ENCODE measurements at regions not wholly inside any gene's neighbourhood (a gene's known extent, or its start where the extent isn't known, plus 50 kb on each side); places are given as distances from the start of the nearest gene placed in this dataset.

- ATAC-seq = no peak
- no peak for TF ChIP-seq ZNF8 (CRISPR knock-in tag; IDR thresholded peaks at IDR 0.05)
- no peak for TF ChIP-seq OSR1 (CRISPR knock-in tag; IDR thresholded peaks at IDR 0.05)
- TF ChIP-seq, protein P1, sequence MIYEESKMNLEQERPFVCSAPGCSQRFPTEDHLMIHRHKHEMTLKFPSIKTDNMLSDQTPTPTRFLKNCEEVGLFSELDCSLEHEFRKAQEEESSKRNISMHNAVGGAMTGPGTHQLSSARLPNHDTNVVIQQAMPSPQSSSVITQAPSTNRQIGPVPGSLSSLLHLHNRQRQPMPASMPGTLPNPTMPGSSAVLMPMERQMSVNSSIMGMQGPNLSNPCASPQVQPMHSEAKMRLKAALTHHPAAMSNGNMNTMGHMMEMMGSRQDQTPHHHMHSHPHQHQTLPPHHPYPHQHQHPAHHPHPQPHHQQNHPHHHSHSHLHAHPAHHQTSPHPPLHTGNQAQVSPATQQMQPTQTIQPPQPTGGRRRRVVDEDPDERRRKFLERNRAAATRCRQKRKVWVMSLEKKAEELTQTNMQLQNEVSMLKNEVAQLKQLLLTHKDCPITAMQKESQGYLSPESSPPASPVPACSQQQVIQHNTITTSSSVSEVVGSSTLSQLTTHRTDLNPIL (CRISPR knock-in tag; IDR thresholded peaks at IDR 0.05; ENCODE audit: low read depth) = no peak
- TF ChIP-seq ARNTL (CRISPR knock-in tag; IDR thresholded peaks at IDR 0.05; ENCODE audit: borderline replicate concordance, low read depth) = no peak
- TF ChIP-seq ISL1 (CRISPR knock-in tag; IDR thresholded peaks at IDR 0.05) = no peak
- TF ChIP-seq, protein P2, sequence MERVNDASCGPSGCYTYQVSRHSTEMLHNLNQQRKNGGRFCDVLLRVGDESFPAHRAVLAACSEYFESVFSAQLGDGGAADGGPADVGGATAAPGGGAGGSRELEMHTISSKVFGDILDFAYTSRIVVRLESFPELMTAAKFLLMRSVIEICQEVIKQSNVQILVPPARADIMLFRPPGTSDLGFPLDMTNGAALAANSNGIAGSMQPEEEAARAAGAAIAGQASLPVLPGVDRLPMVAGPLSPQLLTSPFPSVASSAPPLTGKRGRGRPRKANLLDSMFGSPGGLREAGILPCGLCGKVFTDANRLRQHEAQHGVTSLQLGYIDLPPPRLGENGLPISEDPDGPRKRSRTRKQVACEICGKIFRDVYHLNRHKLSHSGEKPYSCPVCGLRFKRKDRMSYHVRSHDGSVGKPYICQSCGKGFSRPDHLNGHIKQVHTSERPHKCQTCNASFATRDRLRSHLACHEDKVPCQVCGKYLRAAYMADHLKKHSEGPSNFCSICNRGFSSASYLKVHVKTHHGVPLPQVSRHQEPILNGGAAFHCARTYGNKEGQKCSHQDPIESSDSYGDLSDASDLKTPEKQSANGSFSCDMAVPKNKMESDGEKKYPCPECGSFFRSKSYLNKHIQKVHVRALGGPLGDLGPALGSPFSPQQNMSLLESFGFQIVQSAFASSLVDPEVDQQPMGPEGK (CRISPR knock-in tag; IDR thresholded peaks at IDR 0.05; ENCODE audit: borderline replicate concordance) = no peak
- no peak for TF ChIP-seq CSDC2 (CRISPR knock-in tag; IDR thresholded peaks at IDR 0.05)
- TF ChIP-seq SNAI2 (CRISPR knock-in tag; IDR thresholded peaks at IDR 0.05) = no peak
- TF ChIP-seq PPARA (CRISPR knock-in tag; IDR thresholded peaks at IDR 0.05; ENCODE audit: borderline replicate concordance) = no peak
- no peak for TF ChIP-seq ZFP30 (CRISPR knock-in tag; IDR thresholded peaks at IDR 0.05)
- TF ChIP-seq, protein P3, sequence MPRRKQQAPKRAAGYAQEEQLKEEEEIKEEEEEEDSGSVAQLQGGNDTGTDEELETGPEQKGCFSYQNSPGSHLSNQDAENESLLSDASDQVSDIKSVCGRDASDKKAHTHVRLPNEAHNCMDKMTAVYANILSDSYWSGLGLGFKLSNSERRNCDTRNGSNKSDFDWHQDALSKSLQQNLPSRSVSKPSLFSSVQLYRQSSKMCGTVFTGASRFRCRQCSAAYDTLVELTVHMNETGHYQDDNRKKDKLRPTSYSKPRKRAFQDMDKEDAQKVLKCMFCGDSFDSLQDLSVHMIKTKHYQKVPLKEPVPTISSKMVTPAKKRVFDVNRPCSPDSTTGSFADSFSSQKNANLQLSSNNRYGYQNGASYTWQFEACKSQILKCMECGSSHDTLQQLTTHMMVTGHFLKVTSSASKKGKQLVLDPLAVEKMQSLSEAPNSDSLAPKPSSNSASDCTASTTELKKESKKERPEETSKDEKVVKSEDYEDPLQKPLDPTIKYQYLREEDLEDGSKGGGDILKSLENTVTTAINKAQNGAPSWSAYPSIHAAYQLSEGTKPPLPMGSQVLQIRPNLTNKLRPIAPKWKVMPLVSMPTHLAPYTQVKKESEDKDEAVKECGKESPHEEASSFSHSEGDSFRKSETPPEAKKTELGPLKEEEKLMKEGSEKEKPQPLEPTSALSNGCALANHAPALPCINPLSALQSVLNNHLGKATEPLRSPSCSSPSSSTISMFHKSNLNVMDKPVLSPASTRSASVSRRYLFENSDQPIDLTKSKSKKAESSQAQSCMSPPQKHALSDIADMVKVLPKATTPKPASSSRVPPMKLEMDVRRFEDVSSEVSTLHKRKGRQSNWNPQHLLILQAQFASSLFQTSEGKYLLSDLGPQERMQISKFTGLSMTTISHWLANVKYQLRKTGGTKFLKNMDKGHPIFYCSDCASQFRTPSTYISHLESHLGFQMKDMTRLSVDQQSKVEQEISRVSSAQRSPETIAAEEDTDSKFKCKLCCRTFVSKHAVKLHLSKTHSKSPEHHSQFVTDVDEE (CRISPR knock-in tag; IDR thresholded peaks at IDR 0.05) = no peak
- no peak for TF ChIP-seq TOX (CRISPR knock-in tag; IDR thresholded peaks at IDR 0.05; ENCODE audit: borderline replicate concordance)
- no peak for TF ChIP-seq BACH2 (CRISPR knock-in tag; IDR thresholded peaks at IDR 0.05; ENCODE audit: borderline replicate concordance)
- no peak for TF ChIP-seq RARB (CRISPR knock-in tag; IDR thresholded peaks at IDR 0.05)
These were observed 106.1 kb upstream of the HSD17B12 start for GRCh38 chr11:43574411-43574810.

GRCh38 chr11:43574949-43575912 lies 105.3 kb upstream of the HSD17B12 start:
- ATAC-seq = peak; percentile 71
- TF ChIP-seq BACH2 (CRISPR knock-in tag; IDR thresholded peaks at IDR 0.05; ENCODE audit: borderline replicate concordance) (no peak), ZFP3 (CRISPR knock-in tag; IDR thresholded peaks at IDR 0.05) (no peak), ARNTL (CRISPR knock-in tag; IDR thresholded peaks at IDR 0.05; ENCODE audit: borderline replicate concordance, low read depth) (no peak), RARB (CRISPR knock-in tag; IDR thresholded peaks at IDR 0.05) (no peak), ZFP30 (CRISPR knock-in tag; IDR thresholded peaks at IDR 0.05) (no peak), ZNF565 (CRISPR knock-in tag; conservative IDR thresholded peaks at IDR 0.05; ENCODE audit: low read depth) (no peak), ISL1 (CRISPR knock-in tag; IDR thresholded peaks at IDR 0.05) (no peak), SNAI2 (CRISPR knock-in tag; IDR thresholded peaks at IDR 0.05) (no peak), CSDC2 (CRISPR knock-in tag; IDR thresholded peaks at IDR 0.05) (no peak), PPARA (CRISPR knock-in tag; IDR thresholded peaks at IDR 0.05; ENCODE audit: borderline replicate concordance) (no peak), ESRRG (CRISPR knock-in tag; IDR thresholded peaks at IDR 0.05) (no peak), TOX (CRISPR knock-in tag; IDR thresholded peaks at IDR 0.05; ENCODE audit: borderline replicate concordance) (no peak), TCF4 (CRISPR knock-in tag; IDR thresholded peaks at IDR 0.05; ENCODE audit: borderline replicate concordance) (no peak), CSRNP3 (CRISPR knock-in tag; IDR thresholded peaks at IDR 0.05) (no peak)
- TF ChIP-seq, protein P3 (CRISPR knock-in tag; IDR thresholded peaks at IDR 0.05) = no peak
- TF ChIP-seq, protein P1 (CRISPR knock-in tag; IDR thresholded peaks at IDR 0.05; ENCODE audit: low read depth) = no peak

Measured in SK-N-SH treated with all-trans-retinoic acid at 6 μM for 48 hours (cell line).